Ishikawa (cell line): ENCODE measurements at regions not wholly inside any gene's neighbourhood (a gene's known extent, or its start where the extent isn't known, plus 50 kb on each side); places are given as distances from the start of the nearest gene placed in this dataset.

Experiments used
- CEBPB ChIP-seq: IDR thresholded peaks from 2 replicates; pipeline ENCODE4 v1.6.1; 2012
- CREB1 ChIP-seq: IDR thresholded peaks from 2 replicates; pipeline ENCODE4 v1.6.1; 2012; ENCODE audit warnings: low read depth
- EGR1 ChIP-seq: IDR thresholded peaks from 2 replicates; pipeline ENCODE4 v1.6.1; 2012
- EP300 ChIP-seq: IDR thresholded peaks from 2 replicates; pipeline ENCODE4 v1.6.1; 2012; ENCODE audit warnings: borderline replicate concordance
- FOXM1 ChIP-seq: IDR thresholded peaks from 2 replicates; pipeline ENCODE4 v1.6.1; 2012; ENCODE audit warnings: low read depth, borderline replicate concordance
- NFIC ChIP-seq: IDR thresholded peaks from 2 replicates; pipeline ENCODE4 v1.6.1; 2012
- RAD21 ChIP-seq: IDR thresholded peaks from 2 replicates; pipeline ENCODE4 v1.6.1; 2012; ENCODE audit warnings: low read depth
- REST ChIP-seq: IDR thresholded peaks from 2 replicates; pipeline ENCODE4 v1.6.1; 2012; ENCODE audit warnings: low read depth, mild to moderate bottlenecking
- TAF1 ChIP-seq: IDR thresholded peaks from 2 replicates; pipeline ENCODE4 v1.6.1; 2012; ENCODE audit warnings: low read depth, mild to moderate bottlenecking
- TCF12 ChIP-seq: IDR thresholded peaks from 2 replicates; pipeline ENCODE4 v1.6.1; 2012; ENCODE audit warnings: low read depth
- TEAD4 ChIP-seq: IDR thresholded peaks from 2 replicates; pipeline ENCODE4 v1.6.1; 2012
- YY1 ChIP-seq: IDR thresholded peaks from 2 replicates; pipeline ENCODE4 v1.6.1; 2012; ENCODE audit warnings: low read depth
- ZBTB7A ChIP-seq: IDR thresholded peaks from 2 replicates; pipeline ENCODE4 v1.6.1; 2012; ENCODE audit warnings: low read depth
- TF ChIP-seq, protein P1 (sequence below): IDR thresholded peaks from 2 replicates; pipeline ENCODE4 v1.6.1; 2012
- TF ChIP-seq, protein P2 (sequence below): IDR thresholded peaks from 2 replicates; pipeline ENCODE4 v1.6.1; 2012

DNA sequence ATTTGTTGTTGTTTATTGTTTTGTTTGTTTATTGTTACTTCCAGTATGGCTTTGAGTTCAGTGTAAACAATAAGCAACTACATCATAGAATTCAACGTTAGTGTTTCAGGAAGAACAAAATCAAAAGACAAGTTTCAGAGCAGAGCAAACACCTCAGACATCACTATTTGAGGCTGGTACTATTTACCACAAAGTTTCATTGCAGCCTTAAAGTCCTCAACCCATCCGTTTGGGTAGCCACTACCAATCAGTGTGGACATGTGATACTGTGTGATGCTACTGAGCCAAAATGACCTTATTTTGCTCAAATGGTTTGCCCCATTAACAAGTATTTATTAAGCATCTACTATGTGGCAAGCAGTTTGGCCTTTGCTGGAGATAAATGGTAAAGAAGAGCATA is 458.5 kb upstream of the PTGER4 start:
- TF ChIP-seq RAD21 (no peak), TAF1 (no peak), TEAD4 (no peak), CREB1 (no peak), NFIC (no peak), EGR1 (no peak), EP300 (no peak), CEBPB (no peak)
- TF ChIP-seq, protein P1, sequence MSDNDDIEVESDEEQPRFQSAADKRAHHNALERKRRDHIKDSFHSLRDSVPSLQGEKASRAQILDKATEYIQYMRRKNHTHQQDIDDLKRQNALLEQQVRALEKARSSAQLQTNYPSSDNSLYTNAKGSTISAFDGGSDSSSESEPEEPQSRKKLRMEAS: no peak

DNA sequence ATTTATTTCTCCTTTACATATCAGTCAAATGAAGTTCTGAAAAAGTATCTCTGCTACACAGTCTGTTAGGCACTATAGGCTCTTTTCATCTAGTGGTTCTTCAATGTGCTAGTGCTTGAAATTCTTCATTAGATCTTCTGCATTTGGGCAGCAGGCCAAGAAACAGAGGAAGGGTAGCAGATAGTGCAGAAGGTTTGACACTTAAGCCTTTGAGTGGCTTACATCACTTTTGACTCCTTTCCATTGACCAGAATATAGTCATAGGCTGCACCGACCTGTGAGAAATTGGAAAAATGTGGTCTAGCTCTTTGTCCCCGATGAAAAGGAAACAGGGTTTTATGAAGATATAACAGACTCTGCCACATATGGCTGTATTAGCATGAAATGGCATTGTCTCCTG is 459.5 kb upstream of the PTGER4 start:
- TF ChIP-seq FOXM1 (no peak), RAD21 (no peak), ZBTB7A (no peak), EP300 (no peak), TAF1 (no peak), NFIC (no peak), CREB1 (no peak), YY1 (no peak), TCF12 (no peak), EGR1 (no peak), CEBPB (no peak), REST (no peak), TEAD4 (no peak)
- TF ChIP-seq, protein P2, sequence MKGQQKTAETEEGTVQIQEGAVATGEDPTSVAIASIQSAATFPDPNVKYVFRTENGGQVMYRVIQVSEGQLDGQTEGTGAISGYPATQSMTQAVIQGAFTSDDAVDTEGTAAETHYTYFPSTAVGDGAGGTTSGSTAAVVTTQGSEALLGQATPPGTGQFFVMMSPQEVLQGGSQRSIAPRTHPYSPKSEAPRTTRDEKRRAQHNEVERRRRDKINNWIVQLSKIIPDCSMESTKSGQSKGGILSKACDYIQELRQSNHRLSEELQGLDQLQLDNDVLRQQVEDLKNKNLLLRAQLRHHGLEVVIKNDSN: no peak
- TF ChIP-seq, protein P1: no peak

- no peak for TF ChIP-seq TAF1
- no peak for TF ChIP-seq REST
- TF ChIP-seq TEAD4: no peak
- no peak for TF ChIP-seq FOXM1
Observed at GRCh38 chr5:40217553-40217952, 462.2 kb upstream of the PTGER4 start.

DNA sequence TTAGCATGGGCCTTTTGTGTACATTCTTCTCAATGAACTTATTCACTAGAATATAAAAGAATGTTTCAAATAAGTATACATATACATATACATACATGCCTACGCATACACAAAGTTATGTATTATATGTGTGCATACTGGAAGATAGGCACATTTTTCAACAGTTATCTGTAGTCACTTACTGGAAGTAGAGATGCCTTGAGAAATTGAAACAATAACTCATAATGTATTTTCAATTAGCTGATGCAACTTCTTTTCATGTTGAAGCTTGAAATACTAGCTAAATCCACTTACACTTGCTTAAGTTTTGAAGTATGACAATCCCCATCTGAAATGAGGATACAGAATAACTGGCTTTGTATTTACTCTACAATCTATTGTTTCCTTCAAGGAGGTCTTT is 469.0 kb upstream of the PTGER4 start:
- TF ChIP-seq, protein P1: no peak
- TF ChIP-seq CEBPB (no peak), YY1 (no peak), FOXM1 (no peak), REST (no peak), NFIC (no peak), EGR1 (no peak), RAD21 (no peak), TCF12 (no peak), EP300 (no peak), ZBTB7A (no peak), CREB1 (no peak), TEAD4 (no peak), TAF1 (no peak)
- TF ChIP-seq, protein P2: no peak

DNA sequence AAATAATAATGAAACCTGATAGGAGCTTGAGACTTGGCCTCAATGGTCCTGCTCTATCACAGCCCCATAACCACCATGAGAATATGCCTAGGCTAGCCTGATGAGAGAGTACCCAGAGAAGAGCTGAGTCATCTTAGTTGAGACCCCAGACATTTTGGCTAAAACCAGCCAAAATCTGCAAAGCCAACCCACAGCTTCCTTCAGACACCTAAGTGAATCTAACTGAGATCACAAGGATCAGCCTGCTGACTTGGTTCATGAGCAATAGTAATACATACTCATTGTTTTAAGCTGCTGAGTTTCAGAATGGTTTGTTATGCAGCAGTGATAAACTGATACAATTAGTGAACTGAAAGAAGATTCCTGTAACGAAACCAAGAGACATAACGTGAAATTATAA is 473.7 kb upstream of the PTGER4 start:
- TF ChIP-seq YY1 (no peak), CEBPB (no peak), FOXM1 (no peak), TCF12 (no peak), NFIC (no peak), ZBTB7A (no peak), EP300 (no peak), TAF1 (no peak), EGR1 (no peak), CREB1 (no peak), TEAD4 (no peak), REST (no peak), RAD21 (no peak)
- TF ChIP-seq, protein P2: no peak
- TF ChIP-seq, protein P1: no peak
